ENCODE measurements at regions not wholly inside any gene's neighbourhood (a gene's known extent, or its start where the extent isn't known, plus 50 kb on each side); places are given as distances from the start of the nearest gene placed in this dataset.

- ATAC-seq (no peak), FAIRE-seq (no peak), DNase-seq (ENCODE audit: extremely low read depth in 1 of 4, low spot score in 3 of 4) (no peak)
- in situ Hi-C loops (cut with MboI) (no loop called here), intact Hi-C loops (cut with micrococcal nuclease) (no loop called here)
- no peaks in the 10 kb centered on the region for H3K9me3 ChIP-seq (replicated peaks; ENCODE audit: control insufficient read depth, insufficient read depth, low read depth, low read length)
- H4K20me1 ChIP-seq (replicated peaks; ENCODE audit: control insufficient read depth, insufficient read depth, low read length) = no peaks in the 10 kb centered on the region
- no peak overlapping the region for H3K4me2 ChIP-seq (ENCODE audit: insufficient read depth, low read length)
- BruUV-seq (replicated peaks) = no TSS peak
- WGBS (ENCODE audit: insufficient coverage, low coverage, missing lambda C conversion rate) = 0% methylated on average over 1 of the region's 1 CpG
- TF ChIP-seq PTBP1 (IDR thresholded peaks at IDR 0.05; ENCODE audit: low read depth, low read length) (no peak), CBX8 (IDR thresholded peaks at IDR 0.05; ENCODE audit: borderline replicate concordance, extremely low read depth, low read depth, low read length, poor library complexity, severe bottlenecking) (peak; percentile 68)
- H3K27ac ChIP-seq (ENCODE audit: extremely low read depth, low read depth, low read length) = no peak overlapping the region
- H3K4me1 ChIP-seq (replicated peaks in 1 of 2; ENCODE audit: control insufficient read depth in 2 of 2, insufficient read depth in 2 of 2, low read length in 2 of 2) = no peaks in the 10 kb centered on the region; a peak in 1 of 5 replicates
- H3K36me3 ChIP-seq (ENCODE audit: control insufficient read depth, insufficient read depth, low read length) = no peaks in the 10 kb centered on the region
- H3K27me3 ChIP-seq (ENCODE audit: control insufficient read depth in 2 of 2, insufficient read depth in 2 of 2, low read length in 2 of 2) = peaks cover 0 to 6% of the 10 kb centered on the region in 2 experiments; a peak in 2 of 5 replicates
- ChIA-PET POLR2A (no interaction called here), CTCF (ENCODE audit: low intra/inter-chr PET ratio) (no interaction called here)
- H2AFZ ChIP-seq (ENCODE audit: low read depth, low read length) = no peak overlapping the region
- no peak overlapping the region for H3K9ac ChIP-seq (ENCODE audit: insufficient read depth in 1 of 2, low read depth in 2 of 2, low read length in 2 of 2)
- H3K4me3 ChIP-seq = no peak overlapping the region
- no peaks in the 10 kb centered on the region for H3K79me2 ChIP-seq (ENCODE audit: control insufficient read depth, insufficient read depth, low read length)
- no peaks in the 10 kb centered on the region for H3K9me1 ChIP-seq (ENCODE audit: control insufficient read depth, insufficient read depth, low read length)
Measured at GRCh38 chr10:4546931-4547330, 279.1 kb upstream of the AKR1E2 start.

- ChIA-PET CTCF (ENCODE audit: low intra/inter-chr PET ratio) (no interaction called here), POLR2A (no interaction called here)
- Histone ChIP-seq H3K4me2 (ENCODE audit: insufficient read depth, low read length) (no peak overlapping the region), H3K27ac (ENCODE audit: extremely low read depth, low read depth, low read length) (no peak overlapping the region), H3K4me3 (no peak overlapping the region), H3K4me1 (replicated peaks in 1 of 2; ENCODE audit: control insufficient read depth in 2 of 2, insufficient read depth in 2 of 2, low read length in 2 of 2) (no peaks in the 10 kb centered on the region; a peak in 1 of 5 replicates), H3K9ac (ENCODE audit: insufficient read depth in 1 of 2, low read depth in 2 of 2, low read length in 2 of 2) (no peak overlapping the region), H3K9me1 (ENCODE audit: control insufficient read depth, insufficient read depth, low read length) (no peaks in the 10 kb centered on the region), H3K36me3 (ENCODE audit: control insufficient read depth, insufficient read depth, low read length) (no peaks in the 10 kb centered on the region), H3K27me3 (ENCODE audit: control insufficient read depth in 2 of 2, insufficient read depth in 2 of 2, low read length in 2 of 2) (peaks cover 0 to 10% of the 10 kb centered on the region in 2 experiments; a peak in 2 of 5 replicates), H2AFZ (ENCODE audit: low read depth, low read length) (no peak overlapping the region), H3K9me3 (replicated peaks; ENCODE audit: control insufficient read depth, insufficient read depth, low read depth, low read length) (no peaks in the 10 kb centered on the region), H3K79me2 (ENCODE audit: control insufficient read depth, insufficient read depth, low read length) (no peaks in the 10 kb centered on the region), H4K20me1 (replicated peaks; ENCODE audit: control insufficient read depth, insufficient read depth, low read length) (no peaks in the 10 kb centered on the region)
- in situ Hi-C loops (cut with MboI) = no loop called here
- BruUV-seq (replicated peaks) = no TSS peak
- ATAC-seq = no peak
- no peak for FAIRE-seq
- WGBS (ENCODE audit: insufficient coverage, low coverage, missing lambda C conversion rate) = 1% methylated on average over 7 of the region's 7 CpGs
- intact Hi-C loops (cut with micrococcal nuclease) = no loop called here
- DNase-seq (ENCODE audit: extremely low read depth in 1 of 4, low spot score in 3 of 4) = no peak
- TF ChIP-seq KDM1A (IDR thresholded peaks at IDR 0.05) = no peak
- no peak for TF ChIP-seq ZNF316 (IDR thresholded peaks at IDR 0.05)
- TF ChIP-seq PTTG1 (tag; IDR thresholded peaks at IDR 0.05; ENCODE audit: low read depth) = no peak
- no peak for TF ChIP-seq ZFP30 (CRISPR knock-in tag; IDR thresholded peaks at IDR 0.05; ENCODE audit: borderline replicate concordance)
- TF ChIP-seq JUND (IDR thresholded peaks at IDR 0.05; ENCODE audit: borderline replicate concordance, low read depth, low read length) = no peak
- TF ChIP-seq JUND (tag; IDR thresholded peaks at IDR 0.05; ENCODE audit: borderline replicate concordance, low read depth, low read length) = no peak
- no peak for TF ChIP-seq CBX1 (IDR thresholded peaks at IDR 0.05; ENCODE audit: low read depth)
- TF ChIP-seq MEIS2 (IDR thresholded peaks at IDR 0.05; ENCODE audit: partially characterized antibody) = no peak
- TF ChIP-seq GTF3C2 (IDR thresholded peaks at IDR 0.05; ENCODE audit: borderline replicate concordance, extremely low read depth, insufficient read length) = no peak
- TF ChIP-seq FUS (optimal IDR thresholded peaks at IDR 0.05; ENCODE audit: low read depth, low read length) = no peak
- no peak for TF ChIP-seq ARID3B (CRISPR knock-in tag; IDR thresholded peaks at IDR 0.05; ENCODE audit: borderline replicate concordance)
Measured at GRCh38 chr10:4546500-4546899, 279.5 kb upstream of the AKR1E2 start.

Measured in K562 (cell line).